ENCODE measurements at regions not wholly inside any gene's neighbourhood (a gene's known extent, or its start where the extent isn't known, plus 50 kb on each side); places are given as distances from the start of the nearest gene placed in this dataset.

DNA sequence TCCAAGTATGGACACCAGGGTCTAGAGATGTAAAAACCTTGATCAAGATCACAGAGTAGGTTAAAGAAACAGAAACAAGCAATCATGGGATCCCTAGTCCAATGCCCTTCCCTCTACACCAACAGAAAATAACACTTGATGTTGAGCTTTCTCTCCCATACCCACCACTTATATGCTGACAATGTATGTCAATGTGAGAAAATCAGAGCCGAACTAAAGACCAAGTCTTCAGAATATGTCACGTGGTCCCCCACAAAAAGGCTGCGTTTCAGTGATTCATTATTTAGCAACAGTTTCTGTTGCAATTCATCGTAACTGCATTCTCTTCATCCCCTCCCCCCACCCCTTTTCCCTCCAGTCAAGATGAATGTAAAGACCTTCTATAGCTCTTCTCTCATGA lies 278.9 kb upstream of the STT3B start:
- FAIRE-seq = no peak
- no peak overlapping the region for H3K4me3 ChIP-seq (replicated peaks in 1 of 3; ENCODE audit: insufficient read depth in 1 of 3, low read depth in 2 of 3, low read length in 3 of 3)
- DNase-seq (ENCODE audit: low spot score) = no peak
- H3K9me3 ChIP-seq (ENCODE audit: low read length) = no peaks in the 10 kb centered on the region
- WGBS (ENCODE audit: low lambda C conversion rate) = 94% methylated on average over 4 of the region's 4 CpGs
- ATAC-seq = no peak
- no peaks in the 10 kb centered on the region for H3K27me3 ChIP-seq (ENCODE audit: control insufficient read depth in 1 of 2, insufficient read depth in 2 of 2, low read length in 2 of 2)
- no peaks in the 10 kb centered on the region for H4K20me1 ChIP-seq (ENCODE audit: insufficient read depth, low read length)
- POLR2A ChIA-PET = no interaction called here
- H3K4me2 ChIP-seq (ENCODE audit: low read depth, low read length) = no peak overlapping the region
- no peak overlapping the region for H3K27ac ChIP-seq (ENCODE audit: extremely low read length, insufficient read depth, low read length)
- H3K9ac ChIP-seq (ENCODE audit: insufficient read depth, low read depth, low read length) = no peak overlapping the region
- H3K4me1 ChIP-seq (ENCODE audit: insufficient read depth, low read length) = peaks cover 49% of the 10 kb centered on the region
- peaks cover 0 to 1% of the 10 kb centered on the region in 2 experiments; a peak in 1 of 5 replicates for H3K36me3 ChIP-seq (replicated peaks in 1 of 2; ENCODE audit: control insufficient read depth in 1 of 2, insufficient read depth in 2 of 2, low read length in 2 of 2)
- in situ Hi-C loops (cut with HindIII; ENCODE audit: extremely low pct_ligation_motif_present, low pct_unique_long_range_greater_than_20kb) (no loop called here), intact Hi-C loops (cut with micrococcal nuclease; ENCODE audit: unreplicated experiment) (no loop called here)
- no TSS peak for BruUV-seq (replicated peaks)
- no peaks in the 10 kb centered on the region for H3K79me2 ChIP-seq (ENCODE audit: insufficient read depth, low read length)
- no peak overlapping the region for H2AFZ ChIP-seq (ENCODE audit: low read length)
- CTCF ChIA-PET (ENCODE audit: low intra/inter-chr PET ratio, low total read pairs) = no interaction called here
- no peak for TF ChIP-seq GLI4 (CRISPR knock-in tag; IDR thresholded peaks at IDR 0.05; ENCODE audit: borderline replicate concordance)
- TF ChIP-seq TBX3 (IDR thresholded peaks at IDR 0.05; ENCODE audit: borderline replicate concordance) = no peak
- TF ChIP-seq, protein P1, sequence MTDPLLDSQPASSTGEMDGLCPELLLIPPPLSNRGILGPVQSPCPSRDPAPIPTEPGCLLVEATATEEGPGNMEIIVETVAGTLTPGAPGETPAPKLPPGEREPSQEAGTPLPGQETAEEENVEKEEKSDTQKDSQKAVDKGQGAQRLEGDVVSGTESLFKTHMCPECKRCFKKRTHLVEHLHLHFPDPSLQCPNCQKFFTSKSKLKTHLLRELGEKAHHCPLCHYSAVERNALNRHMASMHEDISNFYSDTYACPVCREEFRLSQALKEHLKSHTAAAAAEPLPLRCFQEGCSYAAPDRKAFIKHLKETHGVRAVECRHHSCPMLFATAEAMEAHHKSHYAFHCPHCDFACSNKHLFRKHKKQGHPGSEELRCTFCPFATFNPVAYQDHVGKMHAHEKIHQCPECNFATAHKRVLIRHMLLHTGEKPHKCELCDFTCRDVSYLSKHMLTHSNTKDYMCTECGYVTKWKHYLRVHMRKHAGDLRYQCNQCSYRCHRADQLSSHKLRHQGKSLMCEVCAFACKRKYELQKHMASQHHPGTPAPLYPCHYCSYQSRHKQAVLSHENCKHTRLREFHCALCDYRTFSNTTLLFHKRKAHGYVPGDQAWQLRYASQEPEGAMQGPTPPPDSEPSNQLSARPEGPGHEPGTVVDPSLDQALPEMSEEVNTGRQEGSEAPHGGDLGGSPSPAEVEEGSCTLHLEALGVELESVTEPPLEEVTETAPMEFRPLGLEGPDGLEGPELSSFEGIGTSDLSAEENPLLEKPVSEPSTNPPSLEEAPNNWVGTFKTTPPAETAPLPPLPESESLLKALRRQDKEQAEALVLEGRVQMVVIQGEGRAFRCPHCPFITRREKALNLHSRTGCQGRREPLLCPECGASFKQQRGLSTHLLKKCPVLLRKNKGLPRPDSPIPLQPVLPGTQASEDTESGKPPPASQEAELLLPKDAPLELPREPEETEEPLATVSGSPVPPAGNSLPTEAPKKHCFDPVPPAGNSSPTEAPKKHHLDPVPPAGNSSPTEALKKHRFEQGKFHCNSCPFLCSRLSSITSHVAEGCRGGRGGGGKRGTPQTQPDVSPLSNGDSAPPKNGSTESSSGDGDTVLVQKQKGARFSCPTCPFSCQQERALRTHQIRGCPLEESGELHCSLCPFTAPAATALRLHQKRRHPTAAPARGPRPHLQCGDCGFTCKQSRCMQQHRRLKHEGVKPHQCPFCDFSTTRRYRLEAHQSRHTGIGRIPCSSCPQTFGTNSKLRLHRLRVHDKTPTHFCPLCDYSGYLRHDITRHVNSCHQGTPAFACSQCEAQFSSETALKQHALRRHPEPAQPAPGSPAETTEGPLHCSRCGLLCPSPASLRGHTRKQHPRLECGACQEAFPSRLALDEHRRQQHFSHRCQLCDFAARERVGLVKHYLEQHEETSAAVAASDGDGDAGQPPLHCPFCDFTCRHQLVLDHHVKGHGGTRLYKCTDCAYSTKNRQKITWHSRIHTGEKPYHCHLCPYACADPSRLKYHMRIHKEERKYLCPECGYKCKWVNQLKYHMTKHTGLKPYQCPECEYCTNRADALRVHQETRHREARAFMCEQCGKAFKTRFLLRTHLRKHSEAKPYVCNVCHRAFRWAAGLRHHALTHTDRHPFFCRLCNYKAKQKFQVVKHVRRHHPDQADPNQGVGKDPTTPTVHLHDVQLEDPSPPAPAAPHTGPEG (CRISPR knock-in tag; IDR thresholded peaks at IDR 0.05) = no peak
- TF ChIP-seq RBM39 (IDR thresholded peaks at IDR 0.05; ENCODE audit: low read depth, low read length, poor library complexity, severe bottlenecking) = no peak
- TF ChIP-seq ZFP90 (CRISPR knock-in tag; IDR thresholded peaks at IDR 0.05; ENCODE audit: borderline replicate concordance) = no peak
- no peak for TF ChIP-seq RORA (CRISPR knock-in tag; IDR thresholded peaks at IDR 0.05)
- TF ChIP-seq PCBP2 (optimal IDR thresholded peaks at IDR 0.05; ENCODE audit: low read depth, low read length, poor library complexity, severe bottlenecking) = no peak
- no peak for TF ChIP-seq ATF7 (IDR thresholded peaks at IDR 0.05)
- TF ChIP-seq ATF7 (CRISPR knock-in tag; IDR thresholded peaks at IDR 0.05) = no peak
- no peak for TF ChIP-seq MATR3 (CRISPR knock-in tag; IDR thresholded peaks at IDR 0.05)
- TF ChIP-seq, protein P2, sequence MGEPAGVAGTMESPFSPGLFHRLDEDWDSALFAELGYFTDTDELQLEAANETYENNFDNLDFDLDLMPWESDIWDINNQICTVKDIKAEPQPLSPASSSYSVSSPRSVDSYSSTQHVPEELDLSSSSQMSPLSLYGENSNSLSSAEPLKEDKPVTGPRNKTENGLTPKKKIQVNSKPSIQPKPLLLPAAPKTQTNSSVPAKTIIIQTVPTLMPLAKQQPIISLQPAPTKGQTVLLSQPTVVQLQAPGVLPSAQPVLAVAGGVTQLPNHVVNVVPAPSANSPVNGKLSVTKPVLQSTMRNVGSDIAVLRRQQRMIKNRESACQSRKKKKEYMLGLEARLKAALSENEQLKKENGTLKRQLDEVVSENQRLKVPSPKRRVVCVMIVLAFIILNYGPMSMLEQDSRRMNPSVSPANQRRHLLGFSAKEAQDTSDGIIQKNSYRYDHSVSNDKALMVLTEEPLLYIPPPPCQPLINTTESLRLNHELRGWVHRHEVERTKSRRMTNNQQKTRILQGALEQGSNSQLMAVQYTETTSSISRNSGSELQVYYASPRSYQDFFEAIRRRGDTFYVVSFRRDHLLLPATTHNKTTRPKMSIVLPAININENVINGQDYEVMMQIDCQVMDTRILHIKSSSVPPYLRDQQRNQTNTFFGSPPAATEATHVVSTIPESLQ (CRISPR knock-in tag; conservative IDR thresholded peaks at IDR 0.05) = no peak
- TF ChIP-seq MLLT10 (CRISPR knock-in tag; IDR thresholded peaks at IDR 0.05) = no peak
- no peak for TF ChIP-seq ZMYM3 (CRISPR knock-in tag; IDR thresholded peaks at IDR 0.05)
- TF ChIP-seq ZNF326 (CRISPR knock-in tag; IDR thresholded peaks at IDR 0.05; ENCODE audit: borderline replicate concordance) = no peak
- no peak for TF ChIP-seq ZNF589 (CRISPR knock-in tag; conservative IDR thresholded peaks at IDR 0.05)
- TF ChIP-seq, protein P3, sequence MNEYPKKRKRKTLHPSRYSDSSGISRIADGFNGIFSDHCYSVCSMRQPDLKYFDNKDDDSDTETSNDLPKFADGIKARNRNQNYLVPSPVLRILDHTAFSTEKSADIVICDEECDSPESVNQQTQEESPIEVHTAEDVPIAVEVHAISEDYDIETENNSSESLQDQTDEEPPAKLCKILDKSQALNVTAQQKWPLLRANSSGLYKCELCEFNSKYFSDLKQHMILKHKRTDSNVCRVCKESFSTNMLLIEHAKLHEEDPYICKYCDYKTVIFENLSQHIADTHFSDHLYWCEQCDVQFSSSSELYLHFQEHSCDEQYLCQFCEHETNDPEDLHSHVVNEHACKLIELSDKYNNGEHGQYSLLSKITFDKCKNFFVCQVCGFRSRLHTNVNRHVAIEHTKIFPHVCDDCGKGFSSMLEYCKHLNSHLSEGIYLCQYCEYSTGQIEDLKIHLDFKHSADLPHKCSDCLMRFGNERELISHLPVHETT (CRISPR knock-in tag; conservative IDR thresholded peaks at IDR 0.05) = no peak
- no peak for TF ChIP-seq FOXJ3 (CRISPR knock-in tag; IDR thresholded peaks at IDR 0.05; ENCODE audit: borderline replicate concordance)
- TF ChIP-seq NCOA5 (CRISPR knock-in tag; IDR thresholded peaks at IDR 0.05) = no peak

All from HepG2 (cell line).